ENCODE measurements at regions not wholly inside any gene's neighbourhood (a gene's known extent, or its start where the extent isn't known, plus 50 kb on each side); places are given as distances from the start of the nearest gene placed in this dataset.

- Histone ChIP-seq H3K27ac (no peak overlapping the region), H3K4me1 (no peaks in the 10 kb centered on the region), H3K9me3 (no peaks in the 10 kb centered on the region), H3K4me3 (no peak overlapping the region), H3K36me3 (no peaks in the 10 kb centered on the region), H3K27me3 (no peaks in the 10 kb centered on the region)
- 85 to 96% (median 89%) methylated on average over 4 of the region's 4 CpGs for WGBS, 5 donors
- no peak for TF ChIP-seq EP300 (IDR thresholded peaks at IDR 0.05)
- TF ChIP-seq CTCF (IDR thresholded peaks at IDR 0.05) = no peak
- no peak for TF ChIP-seq POLR2AphosphoS5 (IDR thresholded peaks at IDR 0.05)
- no peak for TF ChIP-seq POLR2A (IDR thresholded peaks at IDR 0.05)
- no peak for DNase-seq
- intact Hi-C loops (cut with DNase I; ENCODE audit: low total_unique reads) = no loop called here
Measured at GRCh38 chr2:111239107-111239506, 118.4 kb downstream of the BCL2L11 start.

- Histone ChIP-seq H3K27me3 (no peaks in the 10 kb centered on the region), H3K36me3 (no peaks in the 10 kb centered on the region)
Measured at GRCh38 chr2:111239581-111240249, 119.0 kb downstream of the BCL2L11 start.

GRCh38 chr2:111243295-111243694, 122.6 kb downstream of the BCL2L11 start:
- intact Hi-C loops (cut with DNase I; ENCODE audit: low total_unique reads) = no loop called here
- H3K27me3 ChIP-seq = no peaks in the 10 kb centered on the region
- TF ChIP-seq POLR2A (IDR thresholded peaks at IDR 0.05) = no peak
- TF ChIP-seq CTCF (IDR thresholded peaks at IDR 0.05) = no peak
- TF ChIP-seq EP300 (IDR thresholded peaks at IDR 0.05) = no peak

More at GRCh38 chr2:111239581-111240249, 119.0 kb downstream of the BCL2L11 start:
- H3K4me1 ChIP-seq = no peaks in the 10 kb centered on the region
- no peak for DNase-seq
- H3K9me3 ChIP-seq = no peaks in the 10 kb centered on the region
- no peak overlapping the region for H3K4me3 ChIP-seq
- TF ChIP-seq POLR2A (IDR thresholded peaks at IDR 0.05) (no peak), POLR2AphosphoS5 (IDR thresholded peaks at IDR 0.05) (no peak), EP300 (IDR thresholded peaks at IDR 0.05) (no peak), CTCF (IDR thresholded peaks at IDR 0.05) (no peak)
- H3K27ac ChIP-seq = no peak overlapping the region
- intact Hi-C loops (cut with DNase I; ENCODE audit: low total_unique reads) = no loop called here
- 88 to 98% (median 92%) methylated on average over 3 of the region's 3 CpGs for WGBS, 5 donors

GRCh38 chr2:111244864-111245263, 124.2 kb downstream of the BCL2L11 start:
- intact Hi-C loops (cut with DNase I; ENCODE audit: low total_unique reads) = no loop called here
- H3K9me3 ChIP-seq = no peaks in the 10 kb centered on the region
- H3K4me1 ChIP-seq = no peaks in the 10 kb centered on the region
- H3K27ac ChIP-seq = no peak overlapping the region
- no peak for DNase-seq
- no peaks in the 10 kb centered on the region for H3K36me3 ChIP-seq
- H3K27me3 ChIP-seq = no peaks in the 10 kb centered on the region
- TF ChIP-seq POLR2A (IDR thresholded peaks at IDR 0.05) (no peak), CTCF (IDR thresholded peaks at IDR 0.05) (no peak), EP300 (IDR thresholded peaks at IDR 0.05) (no peak), POLR2AphosphoS5 (IDR thresholded peaks at IDR 0.05) (no peak)
- no peak overlapping the region for H3K4me3 ChIP-seq
- WGBS, 5 donors = 89 to 95% (median 93%) methylated on average over 3 of the region's 3 CpGs

More at GRCh38 chr2:111243295-111243694, 122.6 kb downstream of the BCL2L11 start:
- H3K27ac ChIP-seq = no peak overlapping the region
- H3K9me3 ChIP-seq = no peaks in the 10 kb centered on the region
- DNase-seq = no peak
- no peaks in the 10 kb centered on the region for H3K4me1 ChIP-seq
- H3K4me3 ChIP-seq = no peak overlapping the region
- H3K36me3 ChIP-seq = no peaks in the 10 kb centered on the region

All from stomach (tissue), 8 donors.